Naive B cell (primary cell): ENCODE measurements at regions not wholly inside any gene's neighbourhood (a gene's known extent, or its start where the extent isn't known, plus 50 kb on each side); places are given as distances from the start of the nearest gene placed in this dataset.
A peak's percentile ranks its signal among the peaks of the same experiment; 100 is the strongest.
"Not testable (repeated sequence)": the region's sequence is repeated elsewhere in the genome, so short reads cannot be mapped to it uniquely, and the experiment has no call there.

Experiments
- ATAC-seq, 2 donors: fragments of 150-1000 bp; cut with Tn5 transposase; 2 replicates each; pipeline ENCODE4 v1.10.0; 2021; ENCODE audit warnings: low read depth in 2 of 2, mild to moderate bottlenecking in 2 of 2, moderate library complexity in 2 of 2
- DNase-seq: peaks from one replicate; pipeline ENCODE4 v3.0.0; 2022
- H3K27ac Mint-ChIP-seq, 6 donors: one replicate each; pipeline ENCODE4 v1.8.0; 2020 to 2022; ENCODE audit warnings: mild to moderate bottlenecking in 6 of 6, mixed read lengths in 6 of 6, moderate library complexity in 5 of 6, inconsistent platforms in 2 of 6
- H3K27me3 Mint-ChIP-seq, 3 donors: one replicate each; pipeline ENCODE4 v1.8.0; 2021 to 2022; ENCODE audit warnings: mixed read lengths in 3 of 3, mild to moderate bottlenecking in 1 of 3
- H3K36me3 Mint-ChIP-seq, 2 donors: one replicate each; pipeline ENCODE4 v1.8.0; 2020 to 2022; ENCODE audit warnings: mixed read lengths in 2 of 2, inconsistent platforms in 1 of 2, mild to moderate bottlenecking in 1 of 2
- H3K4me1 Mint-ChIP-seq, 3 donors: one replicate each; pipeline ENCODE4 v1.8.0; 2020 to 2022; ENCODE audit warnings: mixed read lengths in 3 of 3, inconsistent platforms in 1 of 3, mild to moderate bottlenecking in 1 of 3, moderate library complexity in 1 of 3
- H3K4me3 Mint-ChIP-seq, 8 donors: one replicate each; pipeline ENCODE4 v1.8.0; 2020 to 2022; ENCODE audit warnings: mild to moderate bottlenecking in 8 of 8, mixed read lengths in 8 of 8, moderate library complexity in 8 of 8, inconsistent platforms in 2 of 8
- H3K9me3 Mint-ChIP-seq, 7 donors: one replicate each; pipeline ENCODE4 v1.8.0; 2020 to 2022; ENCODE audit warnings: mixed read lengths in 7 of 7, mild to moderate bottlenecking in 5 of 7, inconsistent platforms in 2 of 7, moderate library complexity in 1 of 7

GRCh38 chr21:28013123-28013522, 979.6 kb downstream of the LTN1 start:
- not testable (repeated sequence) for H3K4me3 Mint-ChIP-seq, H3K4me1 Mint-ChIP-seq, H3K9me3 Mint-ChIP-seq

GRCh38 chr21:28011970-28012369, 980.7 kb downstream of the LTN1 start:
- H3K36me3 Mint-ChIP-seq, H3K9me3 Mint-ChIP-seq, H3K4me1 Mint-ChIP-seq, DNase-seq, ATAC-seq, H3K4me3 Mint-ChIP-seq, H3K27me3 Mint-ChIP-seq: not testable (repeated sequence)
- H3K27ac Mint-ChIP-seq = peak overlapping the region in 1 of 6 donors; percentile 71

More at GRCh38 chr21:28013123-28013522, 979.6 kb downstream of the LTN1 start:
- ATAC-seq, DNase-seq, H3K36me3 Mint-ChIP-seq, H3K27me3 Mint-ChIP-seq, H3K27ac Mint-ChIP-seq: not testable (repeated sequence)

- H3K9me3 Mint-ChIP-seq, H3K36me3 Mint-ChIP-seq, H3K4me3 Mint-ChIP-seq, DNase-seq, H3K4me1 Mint-ChIP-seq, H3K27ac Mint-ChIP-seq, H3K27me3 Mint-ChIP-seq, ATAC-seq: not testable (repeated sequence)
Measured at GRCh38 chr21:28008245-28008644, 984.4 kb downstream of the LTN1 start.

- not testable (repeated sequence) for H3K9me3 Mint-ChIP-seq, H3K27me3 Mint-ChIP-seq, DNase-seq, H3K27ac Mint-ChIP-seq, ATAC-seq, H3K4me1 Mint-ChIP-seq, H3K36me3 Mint-ChIP-seq, H3K4me3 Mint-ChIP-seq
Measured at GRCh38 chr21:28003627-28004026, 989.0 kb downstream of the LTN1 start.

- not testable (repeated sequence) for H3K4me1 Mint-ChIP-seq, H3K36me3 Mint-ChIP-seq, H3K27me3 Mint-ChIP-seq, DNase-seq, H3K27ac Mint-ChIP-seq, H3K4me3 Mint-ChIP-seq, ATAC-seq, H3K9me3 Mint-ChIP-seq
Measured at GRCh38 chr21:27996906-27997305, 995.8 kb downstream of the LTN1 start.

- H3K4me1 Mint-ChIP-seq, ATAC-seq, H3K9me3 Mint-ChIP-seq, H3K4me3 Mint-ChIP-seq, DNase-seq, H3K36me3 Mint-ChIP-seq, H3K27ac Mint-ChIP-seq, H3K27me3 Mint-ChIP-seq: not testable (repeated sequence)
Measured at GRCh38 chr21:27984663-27985325, 1007.9 kb downstream of the LTN1 start.

GRCh38 chr21:27979446-27979845, 1012.6 kb upstream of the ADAMTS5 start:
- H3K9me3 Mint-ChIP-seq, H3K27ac Mint-ChIP-seq, H3K4me3 Mint-ChIP-seq, ATAC-seq, H3K36me3 Mint-ChIP-seq, H3K4me1 Mint-ChIP-seq, H3K27me3 Mint-ChIP-seq, DNase-seq: not testable (repeated sequence)

- Mint-ChIP-seq H3K9me3 (peaks cover 0 to 15% (median 5%) of the 10 kb centered on the region in 7 donors), H3K27me3 (no peaks in the 10 kb centered on the region), H3K36me3 (no peaks in the 10 kb centered on the region), H3K4me1 (no peaks in the 10 kb centered on the region), H3K4me3 (no peak overlapping the region), H3K27ac (no peak overlapping the region)
- DNase-seq = no peak
- no peak for ATAC-seq
Measured at GRCh38 chr21:27975514-27975913, 1008.6 kb upstream of the ADAMTS5 start.

GRCh38 chr21:27974152-27974551, 1007.3 kb upstream of the ADAMTS5 start:
- H3K9me3 Mint-ChIP-seq = peaks cover 0 to 15% (median 5%) of the 10 kb centered on the region in 7 donors
- not testable (repeated sequence) for H3K27me3 Mint-ChIP-seq, H3K4me3 Mint-ChIP-seq, H3K4me1 Mint-ChIP-seq, H3K27ac Mint-ChIP-seq, ATAC-seq, DNase-seq, H3K36me3 Mint-ChIP-seq

- ATAC-seq = not testable (repeated sequence)
Measured at GRCh38 chr21:27968240-27968639, 1001.4 kb upstream of the ADAMTS5 start.

GRCh38 chr21:27954543-27955165, 987.8 kb upstream of the ADAMTS5 start:
- Mint-ChIP-seq H3K4me1 (no peaks in the 10 kb centered on the region), H3K27ac (no peak overlapping the region), H3K27me3 (no peaks in the 10 kb centered on the region), H3K4me3 (no peak overlapping the region), H3K36me3 (no peaks in the 10 kb centered on the region), H3K9me3 (peaks cover 0 to 4% (median 0%) of the 10 kb centered on the region in 7 donors)
- ATAC-seq (no peak), DNase-seq (no peak)

More at GRCh38 chr21:27968240-27968639, 1001.4 kb upstream of the ADAMTS5 start:
- H3K36me3 Mint-ChIP-seq, H3K27me3 Mint-ChIP-seq, DNase-seq, H3K9me3 Mint-ChIP-seq, H3K27ac Mint-ChIP-seq, H3K4me3 Mint-ChIP-seq, H3K4me1 Mint-ChIP-seq: not testable (repeated sequence)

GRCh38 chr21:27953340-27954045, 986.6 kb upstream of the ADAMTS5 start:
- peaks cover 0 to 9% (median 0%) of the 10 kb centered on the region in 7 donors for H3K9me3 Mint-ChIP-seq
- ATAC-seq = no peak
- DNase-seq = no peak
- H3K27ac Mint-ChIP-seq = no peak overlapping the region
- H3K36me3 Mint-ChIP-seq = no peaks in the 10 kb centered on the region
- no peak overlapping the region for H3K4me3 Mint-ChIP-seq
- no peaks in the 10 kb centered on the region for H3K27me3 Mint-ChIP-seq
- H3K4me1 Mint-ChIP-seq = no peaks in the 10 kb centered on the region

- not testable (repeated sequence) for H3K4me3 Mint-ChIP-seq, H3K27ac Mint-ChIP-seq, DNase-seq, H3K4me1 Mint-ChIP-seq, ATAC-seq, H3K36me3 Mint-ChIP-seq, H3K27me3 Mint-ChIP-seq, H3K9me3 Mint-ChIP-seq
Measured at GRCh38 chr21:27949093-27949492, 982.2 kb upstream of the ADAMTS5 start.

GRCh38 chr21:27930108-27930767, 963.4 kb upstream of the ADAMTS5 start:
- not testable (repeated sequence) for H3K36me3 Mint-ChIP-seq, H3K27me3 Mint-ChIP-seq

More at GRCh38 chr21:27930108-27930767, 963.4 kb upstream of the ADAMTS5 start:
- not testable (repeated sequence) for ATAC-seq, DNase-seq, H3K27ac Mint-ChIP-seq, H3K4me3 Mint-ChIP-seq, H3K9me3 Mint-ChIP-seq, H3K4me1 Mint-ChIP-seq
